HEK293 (cell line): ENCODE measurements at regions not wholly inside any gene's neighbourhood (a gene's known extent, or its start where the extent isn't known, plus 50 kb on each side); places are given as distances from the start of the nearest gene placed in this dataset.

Experiments used
- CTCF ChIA-PET: fragments of 350-600 bp; formaldehyde crosslinking; extraction: SDS; loops from one replicate; lab custom pipeline; 2021; ENCODE audit warnings: antibody characterized with exemption; lab: Yijun Ruan, JAX
- POLR2A ChIA-PET: fragments of 300-600 bp; formaldehyde crosslinking; extraction: SDS; loops from one replicate; lab custom pipeline; 2020; ENCODE audit warnings: antibody characterized with exemption, inconsistent platforms; lab: Yijun Ruan, JAX
- H3K27ac ChIP-seq: fragments of 200-500 bp; sonication (Bioruptor generic); 2 replicates; pipeline ENCODE4 v1.5.1; 2014; ENCODE audit warnings: low read depth, low read length, control low read depth, inconsistent platforms; ENCODE audit errors: extremely low read depth
- H3K36me3 ChIP-seq, 2 experiments: fragments of 200-500 bp in 1 of 2; sonication (Bioruptor generic) in 1 of 2; 1 replicate in 1 of 2; 2 replicates in 1 of 2; pipeline ENCODE4 v1.5.1; 2014 to 2017; ENCODE audit warnings: inconsistent platforms in 2 of 2, low read length in 2 of 2; ENCODE audit not compliant: control insufficient read depth in 2 of 2, insufficient read depth in 1 of 2
- H3K4me1 ChIP-seq: fragments of 200-500 bp; sonication (Bioruptor generic); 2 replicates; pipeline ENCODE4 v1.5.1; 2014; ENCODE audit warnings: mild to moderate bottlenecking, low read length, inconsistent platforms; ENCODE audit not compliant: control insufficient read depth, insufficient read depth
- H3K4me3 ChIP-seq: 2 replicates; pipeline ENCODE4 v1.5.1; 2011; ENCODE audit warnings: low read depth, mild to moderate bottlenecking, control low read depth, low read length, moderate library complexity
- H3K9me3 ChIP-seq: fragments of 200-500 bp; sonication (Bioruptor generic); 2 replicates; pipeline ENCODE4 v1.5.1; 2014; ENCODE audit warnings: low read depth, low read length, inconsistent platforms; ENCODE audit not compliant: control insufficient read depth, insufficient read depth
- IKZF3 ChIP-seq: fragments of 450-650 bp; IDR thresholded peaks from 2 replicates; pipeline ENCODE4 v1.5.0; 2018; ENCODE audit warnings: missing biosample characterization, mild to moderate bottlenecking, missing genetic modification characterization, moderate library complexity
- OSR2 ChIP-seq: fragments of 450-650 bp; formaldehyde crosslinking; IDR thresholded peaks from 2 replicates; pipeline ENCODE4 v1.5.1; 2016; ENCODE audit warnings: missing biosample characterization, missing genetic modification characterization
- PRDM10 ChIP-seq: fragments of 450-650 bp; formaldehyde crosslinking; IDR thresholded peaks from 2 replicates; pipeline ENCODE4 v1.5.1; 2016; ENCODE audit warnings: missing biosample characterization, missing genetic modification characterization
- RBAK ChIP-seq: fragments of 450-650 bp; formaldehyde crosslinking; IDR thresholded peaks from 2 replicates; pipeline ENCODE4 v1.5.1; 2016; ENCODE audit warnings: missing biosample characterization, missing genetic modification characterization
- REPIN1 ChIP-seq: fragments of 450-650 bp; formaldehyde crosslinking; IDR thresholded peaks from 2 replicates; pipeline ENCODE4 v1.5.1; 2017; ENCODE audit warnings: missing biosample characterization, missing genetic modification characterization, low read depth
- SALL2 ChIP-seq: fragments of 450-650 bp; formaldehyde crosslinking; IDR thresholded peaks from 2 replicates; pipeline ENCODE4 v1.5.0; 2017; ENCODE audit warnings: missing biosample characterization, mild to moderate bottlenecking, missing genetic modification characterization, borderline replicate concordance
- ZBTB1 ChIP-seq: fragments of 450-650 bp; formaldehyde crosslinking; IDR thresholded peaks from 2 replicates; pipeline ENCODE4 v1.5.1; 2016; ENCODE audit warnings: missing biosample characterization, missing genetic modification characterization
- ZBTB44 ChIP-seq: fragments of 450-650 bp; IDR thresholded peaks from 2 replicates; pipeline ENCODE4 v1.5.1; 2018; ENCODE audit warnings: missing biosample characterization, mild to moderate bottlenecking, missing genetic modification characterization
- ZFHX2 ChIP-seq: fragments of 450-650 bp; formaldehyde crosslinking; conservative IDR thresholded peaks from 2 replicates; pipeline ENCODE4 v1.5.1; 2016; ENCODE audit warnings: missing biosample characterization, missing genetic modification characterization
- ZNF114 ChIP-seq: fragments of 450-650 bp; formaldehyde crosslinking; IDR thresholded peaks from 2 replicates; pipeline ENCODE4 v1.5.0; 2017; ENCODE audit warnings: missing biosample characterization, missing genetic modification characterization
- ZNF184 ChIP-seq: fragments of 450-650 bp; IDR thresholded peaks from 2 replicates; pipeline ENCODE4 v1.5.1; 2018; ENCODE audit warnings: missing biosample characterization, mild to moderate bottlenecking, missing genetic modification characterization
- ZNF221 ChIP-seq: fragments of 450-650 bp; formaldehyde crosslinking; IDR thresholded peaks from 2 replicates; pipeline ENCODE4 v1.5.1; 2017; ENCODE audit warnings: missing biosample characterization, missing genetic modification characterization, borderline replicate concordance
- ZNF350 ChIP-seq: fragments of 450-650 bp; formaldehyde crosslinking; IDR thresholded peaks from 2 replicates; pipeline ENCODE4 v1.5.0; 2017; ENCODE audit warnings: missing biosample characterization, mild to moderate bottlenecking, missing genetic modification characterization
- ZNF362 ChIP-seq: fragments of 450-650 bp; formaldehyde crosslinking; IDR thresholded peaks from 2 replicates; pipeline ENCODE4 v1.5.1; 2016; ENCODE audit warnings: missing biosample characterization, missing genetic modification characterization
- ZNF391 ChIP-seq: fragments of 450-650 bp; formaldehyde crosslinking; IDR thresholded peaks from 2 replicates; pipeline ENCODE4 v1.5.1; 2016; ENCODE audit warnings: low read depth, missing biosample characterization, missing genetic modification characterization, borderline replicate concordance
- ZNF433 ChIP-seq: fragments of 450-650 bp; formaldehyde crosslinking; IDR thresholded peaks from 2 replicates; pipeline ENCODE4 v1.5.1; 2016; ENCODE audit warnings: missing biosample characterization, missing genetic modification characterization, low read depth
- ZNF514 ChIP-seq: fragments of 450-650 bp; formaldehyde crosslinking; IDR thresholded peaks from 2 replicates; pipeline ENCODE4 v1.5.1; 2016; ENCODE audit warnings: missing biosample characterization, missing genetic modification characterization
- ZNF701 ChIP-seq: fragments of 450-650 bp; formaldehyde crosslinking; IDR thresholded peaks from 2 replicates; pipeline ENCODE4 v1.5.1; 2016; ENCODE audit warnings: missing biosample characterization, missing genetic modification characterization
- ZSCAN4 ChIP-seq: fragments of 450-650 bp; formaldehyde crosslinking; IDR thresholded peaks from 2 replicates; pipeline ENCODE4 v1.5.1; 2017; ENCODE audit warnings: missing biosample characterization, missing genetic modification characterization
- TF ChIP-seq, protein P1 (sequence below): fragments of 450-650 bp; formaldehyde crosslinking; IDR thresholded peaks from 2 replicates; pipeline ENCODE4 v1.5.1; 2016; ENCODE audit warnings: missing biosample characterization, missing genetic modification characterization

DNA sequence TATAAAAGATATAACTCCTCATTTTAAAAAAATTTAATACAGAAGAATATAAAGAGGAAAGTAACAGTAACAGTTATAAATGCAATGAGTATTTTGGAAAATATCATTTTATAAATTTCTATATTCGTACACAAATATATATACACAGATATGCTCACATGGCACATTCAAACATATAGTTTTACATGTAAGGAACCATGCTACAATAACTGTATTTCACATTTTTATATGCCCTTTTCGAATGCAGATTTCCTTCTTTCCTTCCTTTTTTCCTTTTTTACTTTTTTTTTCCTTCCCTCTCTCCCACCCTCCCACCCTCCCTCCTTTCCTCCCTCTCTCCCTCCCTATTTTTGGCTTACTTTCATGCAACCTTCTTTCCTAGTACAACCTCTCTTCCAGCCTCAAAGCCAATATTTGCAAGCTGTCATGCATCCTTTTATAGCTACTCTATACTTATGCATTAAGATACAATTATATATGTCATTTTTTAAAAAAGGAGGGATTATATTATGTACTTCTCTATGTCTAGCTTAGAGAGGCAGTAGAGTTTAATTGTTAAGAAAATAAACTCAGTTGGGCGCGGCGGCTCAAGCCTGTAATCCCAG lies 830.5 kb downstream of the IGSF11 start (continued):
- no peak for TF ChIP-seq ZNF221

DNA sequence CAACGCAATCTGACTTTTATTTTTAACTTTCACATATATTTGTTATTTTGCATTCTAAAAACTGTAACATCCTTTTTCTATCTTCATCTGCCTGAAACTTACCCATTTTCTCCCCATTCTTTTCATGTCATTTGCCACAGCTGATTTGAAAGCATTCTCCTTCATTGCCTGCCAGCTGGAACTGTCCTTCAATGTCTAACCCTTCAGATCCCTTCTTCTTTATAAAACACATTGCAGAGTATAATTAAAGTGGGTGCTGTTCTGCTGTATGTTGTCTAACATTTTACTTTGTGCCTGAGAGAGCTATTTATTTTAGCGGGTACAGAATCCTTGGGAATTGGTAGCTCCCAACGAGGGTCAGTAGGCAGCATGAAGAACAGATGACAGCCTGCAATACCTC lies 827.4 kb downstream of the IGSF11 start:
- POLR2A ChIA-PET, result no interaction called here

More for the DNA sequence above, 827.4 kb downstream of the IGSF11 start:
- no peak overlapping the region for H3K4me3 ChIP-seq
- no peaks in the 10 kb centered on the region for H3K9me3 ChIP-seq
- TF ChIP-seq ZNF391 (tag by site-specific recombination) (no peak), ZNF362 (no peak), ZNF514 (tag by site-specific recombination) (no peak), ZNF184 (no peak), PRDM10 (tag by site-specific recombination) (no peak), ZNF701 (tag by site-specific recombination) (no peak), ZNF350 (no peak), ZNF433 (tag by site-specific recombination) (no peak), SALL2 (tag by site-specific recombination) (no peak), ZBTB1 (tag by site-specific recombination) (no peak), ZFHX2 (no peak), ZBTB44 (tag by site-specific recombination) (no peak), ZNF114 (tag by site-specific recombination) (no peak), OSR2 (tag by site-specific recombination) (no peak), ZSCAN4 (no peak), RBAK (tag by site-specific recombination) (no peak), IKZF3 (tag by site-specific recombination) (no peak), REPIN1 (tag by site-specific recombination) (no peak)
- TF ChIP-seq, protein P1, sequence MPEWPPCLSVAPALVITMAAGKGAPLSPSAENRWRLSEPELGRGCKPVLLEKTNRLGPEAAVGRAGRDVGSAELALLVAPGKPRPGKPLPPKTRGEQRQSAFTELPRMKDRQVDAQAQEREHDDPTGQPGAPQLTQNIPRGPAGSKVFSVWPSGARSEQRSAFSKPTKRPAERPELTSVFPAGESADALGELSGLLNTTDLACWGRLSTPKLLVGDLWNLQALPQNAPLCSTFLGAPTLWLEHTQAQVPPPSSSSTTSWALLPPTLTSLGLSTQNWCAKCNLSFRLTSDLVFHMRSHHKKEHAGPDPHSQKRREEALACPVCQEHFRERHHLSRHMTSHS (tag by site-specific recombination), result no peak
- CTCF ChIA-PET, result no interaction called here
- no peak overlapping the region for H3K27ac ChIP-seq
- no peaks in the 10 kb centered on the region for H3K4me1 ChIP-seq
- no peaks in the 10 kb centered on the region for H3K36me3 ChIP-seq
